Retinal pigment epithelial cell (primary cell): ENCODE measurements at regions not wholly inside any gene's neighbourhood (a gene's known extent, or its start where the extent isn't known, plus 50 kb on each side); places are given as distances from the start of the nearest gene placed in this dataset.

Experiments used
- DNase-seq: peaks from one replicate; pipeline ENCODE4 v3.0.0-alpha.2; 2010; ENCODE audit warnings: low read depth
- H3K4me3 ChIP-seq: 2 replicates; pipeline ENCODE4 v1.5.1; 2011; ENCODE audit warnings: mild to moderate bottlenecking, low read length, control low read depth, moderate library complexity
- TF ChIP-seq, protein P1 (sequence below): conservative IDR thresholded peaks from 2 replicates; pipeline ENCODE4 v1.5.1; 2011; ENCODE audit warnings: low read depth, low read length, control low read depth, inconsistent platforms

DNA sequence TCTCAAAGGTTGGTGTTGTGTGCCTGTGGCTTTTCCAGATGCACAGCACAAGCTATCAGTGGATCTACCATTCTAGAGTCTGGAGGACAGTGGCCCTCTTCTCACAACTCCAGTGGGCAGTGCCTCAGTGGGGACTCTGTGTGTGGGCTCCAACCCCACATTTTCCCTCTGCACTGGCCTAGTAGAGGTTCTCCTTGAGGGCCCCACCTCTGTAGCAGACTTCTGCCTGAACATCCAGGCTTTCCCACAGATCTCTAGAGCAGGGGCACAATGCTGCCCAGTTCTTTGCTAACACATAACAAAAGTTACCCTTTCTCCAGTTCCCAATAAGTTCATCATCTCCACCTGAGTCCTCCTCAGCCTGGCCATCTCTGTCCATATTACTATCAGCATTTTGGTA is 102.1 kb upstream of the ANKRD55 start:
- TF ChIP-seq, protein P1, sequence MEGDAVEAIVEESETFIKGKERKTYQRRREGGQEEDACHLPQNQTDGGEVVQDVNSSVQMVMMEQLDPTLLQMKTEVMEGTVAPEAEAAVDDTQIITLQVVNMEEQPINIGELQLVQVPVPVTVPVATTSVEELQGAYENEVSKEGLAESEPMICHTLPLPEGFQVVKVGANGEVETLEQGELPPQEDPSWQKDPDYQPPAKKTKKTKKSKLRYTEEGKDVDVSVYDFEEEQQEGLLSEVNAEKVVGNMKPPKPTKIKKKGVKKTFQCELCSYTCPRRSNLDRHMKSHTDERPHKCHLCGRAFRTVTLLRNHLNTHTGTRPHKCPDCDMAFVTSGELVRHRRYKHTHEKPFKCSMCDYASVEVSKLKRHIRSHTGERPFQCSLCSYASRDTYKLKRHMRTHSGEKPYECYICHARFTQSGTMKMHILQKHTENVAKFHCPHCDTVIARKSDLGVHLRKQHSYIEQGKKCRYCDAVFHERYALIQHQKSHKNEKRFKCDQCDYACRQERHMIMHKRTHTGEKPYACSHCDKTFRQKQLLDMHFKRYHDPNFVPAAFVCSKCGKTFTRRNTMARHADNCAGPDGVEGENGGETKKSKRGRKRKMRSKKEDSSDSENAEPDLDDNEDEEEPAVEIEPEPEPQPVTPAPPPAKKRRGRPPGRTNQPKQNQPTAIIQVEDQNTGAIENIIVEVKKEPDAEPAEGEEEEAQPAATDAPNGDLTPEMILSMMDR, result no peak
- DNase-seq, result no peak
- no peak overlapping the region for H3K4me3 ChIP-seq

DNA sequence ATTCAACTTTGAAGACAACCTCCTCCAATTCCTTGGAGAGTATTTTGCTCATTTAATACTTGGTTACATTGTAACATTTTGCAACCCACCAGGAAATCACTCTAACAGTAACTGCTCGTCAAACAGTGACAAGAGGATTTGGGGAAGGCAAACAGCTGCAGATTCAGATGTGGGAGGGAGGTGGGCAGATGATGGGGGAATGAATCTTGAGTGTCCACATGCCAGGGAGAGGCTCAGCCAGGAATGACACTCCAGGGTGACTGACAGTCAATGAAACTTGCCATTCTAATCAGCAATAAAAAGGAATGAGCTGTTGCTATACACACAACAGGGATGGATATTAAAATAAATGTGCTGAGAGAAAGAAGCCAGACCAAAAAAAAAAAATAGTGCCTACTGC is 97.7 kb upstream of the ANKRD55 start:
- no peak for DNase-seq
- H3K4me3 ChIP-seq, result no peak overlapping the region
- TF ChIP-seq, protein P1, result no peak

DNA sequence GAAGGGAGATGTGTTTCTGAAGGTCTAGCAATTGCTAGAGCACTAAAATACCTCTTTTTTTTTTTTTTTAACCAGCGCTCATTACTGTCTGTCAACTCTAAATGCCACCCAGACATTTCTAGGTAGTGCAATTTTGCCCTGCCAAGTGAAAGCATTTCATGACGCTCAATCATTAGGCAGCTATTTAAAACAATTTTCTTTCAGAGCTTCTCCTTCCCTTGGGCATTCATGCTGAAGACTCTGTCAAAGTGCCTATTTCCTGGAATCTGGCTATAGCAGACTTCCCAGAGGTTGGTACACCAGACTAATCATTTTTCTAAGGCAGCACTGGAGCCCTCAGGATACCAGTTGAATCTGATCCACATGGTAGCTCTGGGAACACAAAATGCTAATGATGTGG is 97.0 kb upstream of the ANKRD55 start:
- H3K4me3 ChIP-seq, result no peak overlapping the region
- TF ChIP-seq, protein P1, result no peak
- DNase-seq, result no peak

DNA sequence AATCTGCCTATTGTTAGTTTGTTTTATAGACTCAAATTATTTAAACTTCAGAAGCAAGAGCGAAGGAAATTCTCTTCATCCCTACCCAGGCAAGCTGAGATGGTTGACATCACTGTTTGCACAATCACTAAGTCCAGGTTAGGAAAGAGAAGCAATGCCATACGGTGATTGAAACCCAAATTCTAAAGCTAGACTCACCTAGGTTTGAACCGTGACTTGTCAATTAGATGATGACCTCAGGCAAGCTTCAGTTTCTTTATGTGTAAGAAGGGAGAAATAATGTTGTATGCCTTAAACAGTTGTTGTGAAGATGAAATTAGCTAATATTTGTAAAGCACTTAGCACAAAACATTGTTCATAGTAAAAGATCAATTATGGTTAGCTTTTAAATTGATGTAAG is 96.5 kb upstream of the ANKRD55 start:
- H3K4me3 ChIP-seq, result no peak overlapping the region
- DNase-seq, result no peak
- TF ChIP-seq, protein P1, result no peak

DNA sequence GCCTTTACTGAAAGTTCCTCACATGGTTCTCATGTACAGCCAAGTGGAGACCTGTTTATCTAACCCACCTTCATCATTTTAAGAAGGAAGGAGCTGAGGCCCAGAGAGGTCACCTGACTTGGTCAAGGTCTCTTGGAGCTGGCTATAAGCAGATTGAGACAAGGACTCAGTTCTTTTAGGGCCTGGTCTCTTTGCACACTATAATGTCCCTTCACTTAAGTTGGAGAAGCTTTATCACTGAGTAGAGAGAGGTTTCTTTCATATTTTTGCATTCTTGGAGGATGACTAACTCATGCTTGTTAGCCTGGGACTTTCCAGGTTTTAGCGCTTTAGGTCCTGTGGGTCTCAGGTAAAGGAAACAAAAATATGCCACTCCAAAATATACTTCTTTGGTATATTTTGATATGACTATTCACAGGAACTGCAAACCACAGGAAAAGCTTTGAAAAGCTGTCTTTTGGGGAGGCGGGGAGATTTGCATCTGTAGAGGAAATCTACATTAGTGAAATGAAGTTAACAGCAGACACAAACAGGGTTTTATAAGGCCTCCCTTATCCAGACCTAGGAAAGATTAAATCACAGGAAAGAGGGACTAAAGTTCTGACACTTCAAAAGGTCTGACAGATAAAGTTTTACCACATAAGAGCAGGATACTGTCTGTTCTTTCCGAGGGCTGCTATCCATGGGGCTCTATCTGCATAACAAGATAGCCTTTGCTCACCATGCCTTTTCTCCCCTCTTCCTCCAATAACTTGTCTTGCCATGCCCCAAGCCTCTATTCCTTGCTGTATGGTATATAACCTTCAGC is 95.8 kb upstream of the ANKRD55 start:
- TF ChIP-seq, protein P1, result no peak
- no peak overlapping the region for H3K4me3 ChIP-seq
- DNase-seq, result no peak

DNA sequence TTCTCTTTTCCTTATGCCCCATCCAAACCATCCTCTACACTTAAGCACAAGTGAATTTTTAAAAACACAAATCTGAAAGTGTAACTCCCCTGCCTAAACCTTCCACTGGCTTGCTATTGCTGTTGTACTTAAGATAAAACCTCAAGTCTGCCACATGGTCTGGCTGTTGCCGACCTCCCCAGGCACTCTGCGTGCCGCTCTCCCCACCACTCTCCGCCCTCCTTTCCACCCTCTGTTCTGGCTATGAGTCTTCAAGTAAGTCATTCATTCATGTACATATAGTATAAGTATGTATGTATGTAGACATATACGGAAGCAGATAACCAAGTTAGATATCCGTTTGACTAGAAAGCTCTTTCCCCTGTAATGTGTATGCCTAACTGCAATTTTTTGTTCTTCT is 94.7 kb upstream of the ANKRD55 start:
- TF ChIP-seq, protein P1, result no peak
- DNase-seq, result no peak
- no peak overlapping the region for H3K4me3 ChIP-seq

DNA sequence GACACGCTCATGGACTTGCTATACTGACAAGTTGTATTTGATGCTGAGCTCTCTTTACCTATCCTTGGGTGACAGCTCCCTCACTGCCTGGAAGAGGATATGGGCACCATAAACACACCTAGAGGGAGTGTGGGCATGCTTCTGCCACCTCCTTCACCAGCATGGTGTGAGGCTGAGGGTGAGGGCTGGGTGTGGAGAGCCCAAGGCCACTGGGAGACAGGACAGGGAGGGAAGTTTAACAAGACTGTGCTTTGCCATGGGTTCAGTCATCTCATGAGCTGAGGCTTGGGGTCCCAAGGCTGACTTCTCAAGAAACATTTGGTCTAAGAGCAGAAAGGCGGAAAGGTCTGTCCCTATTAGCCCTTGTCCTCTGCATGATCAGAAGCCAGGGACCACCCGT is 93.6 kb upstream of the ANKRD55 start:
- TF ChIP-seq, protein P1, result no peak
- DNase-seq, result no peak
- no peak overlapping the region for H3K4me3 ChIP-seq
